Hindlimb muscle (tissue), 1 donor: ENCODE measurements at regions not wholly inside any gene's neighbourhood (a gene's known extent, or its start where the extent isn't known, plus 50 kb on each side); places are given as distances from the start of the nearest gene placed in this dataset.
"Not testable (repeated sequence)": the region's sequence is repeated elsewhere in the genome, so short reads cannot be mapped to it uniquely, and the experiment has no call there.

ENCODE experiments used
- DNase-seq: peaks from one replicate; pipeline ENCODE4 v3.0.0-alpha.2; 2013

- DNase-seq = peak; percentile 43
Measured at GRCh38 chr6:156599978-156600590, 177.1 kb upstream of the ARID1B start.

- DNase-seq = peak; percentile 25
Measured at GRCh38 chr6:156599366-156599765, 177.8 kb upstream of the ARID1B start.

GRCh38 chr6:156598855-156599180 is 178.4 kb upstream of the ARID1B start:
- DNase-seq = no peak

GRCh38 chr6:156598071-156598854 is 178.9 kb upstream of the ARID1B start:
- DNase-seq = no peak

GRCh38 chr6:156597095-156597494 is 180.1 kb upstream of the ARID1B start:
- no peak for DNase-seq

GRCh38 chr6:156595476-156595875 is 181.7 kb upstream of the ARID1B start:
- DNase-seq = no peak

GRCh38 chr6:156593893-156594292 is 183.3 kb upstream of the ARID1B start:
- no peak for DNase-seq

- DNase-seq = no peak
Measured at GRCh38 chr6:156593127-156593526, 184.1 kb upstream of the ARID1B start.

- DNase-seq = no peak
Measured at GRCh38 chr6:156590482-156590881, 186.7 kb upstream of the ARID1B start.

GRCh38 chr6:156589281-156589680 is 187.9 kb upstream of the ARID1B start:
- no peak for DNase-seq

GRCh38 chr6:156587751-156588301 is 189.4 kb upstream of the ARID1B start:
- no peak for DNase-seq

- no peak for DNase-seq
Measured at GRCh38 chr6:156587071-156587470, 190.1 kb upstream of the ARID1B start.

GRCh38 chr6:156585859-156586258 is 191.3 kb upstream of the ARID1B start:
- no peak for DNase-seq

- not testable (repeated sequence) for DNase-seq
Measured at GRCh38 chr6:156584121-156584520, 193.1 kb upstream of the ARID1B start.

- no peak for DNase-seq
Measured at GRCh38 chr6:156583083-156583482, 194.1 kb upstream of the ARID1B start.

- no peak for DNase-seq
Measured at GRCh38 chr6:156582509-156582992, 194.6 kb upstream of the ARID1B start.

GRCh38 chr6:156579564-156579963 is 197.6 kb upstream of the ARID1B start:
- no peak for DNase-seq

- DNase-seq = no peak
Measured at GRCh38 chr6:156577749-156578148, 199.4 kb upstream of the ARID1B start.

- DNase-seq = no peak
Measured at GRCh38 chr6:156575361-156575760, 201.8 kb upstream of the ARID1B start.

- no peak for DNase-seq
Measured at GRCh38 chr6:156564807-156565149, 212.4 kb upstream of the ARID1B start.

GRCh38 chr6:156564127-156564806 is 212.9 kb upstream of the ARID1B start:
- DNase-seq = peak; percentile 83

GRCh38 chr6:156563714-156564113 is 213.5 kb upstream of the ARID1B start:
- DNase-seq = no peak

GRCh38 chr6:156562636-156563035 is 214.5 kb upstream of the ARID1B start:
- DNase-seq = no peak

- no peak for DNase-seq
Measured at GRCh38 chr6:156562019-156562418, 215.2 kb upstream of the ARID1B start.
